Esophagus muscularis mucosa (tissue), 3 donors: ENCODE measurements at regions not wholly inside any gene's neighbourhood (a gene's known extent, or its start where the extent isn't known, plus 50 kb on each side); places are given as distances from the start of the nearest gene placed in this dataset.

ENCODE experiments used
- EP300 ChIP-seq: sonication (generic); formaldehyde crosslinking; IDR thresholded peaks from one replicate; pipeline ENCODE4 v1.6.1; 2017; ENCODE audit warnings: antibody characterized with exemption
- TF ChIP-seq, protein P1 (sequence below), 3 experiments: fragments of 200-600 bp in 2 of 3; fragments of 450-650 bp in 1 of 3; sonication (generic) in 2 of 3; IDR thresholded peaks; one replicate each; pipeline ENCODE4 v1.5.1; 2017 to 2019; ENCODE audit warnings: antibody characterized with exemption in 3 of 3, mild to moderate bottlenecking in 2 of 3, moderate library complexity in 1 of 3

DNA sequence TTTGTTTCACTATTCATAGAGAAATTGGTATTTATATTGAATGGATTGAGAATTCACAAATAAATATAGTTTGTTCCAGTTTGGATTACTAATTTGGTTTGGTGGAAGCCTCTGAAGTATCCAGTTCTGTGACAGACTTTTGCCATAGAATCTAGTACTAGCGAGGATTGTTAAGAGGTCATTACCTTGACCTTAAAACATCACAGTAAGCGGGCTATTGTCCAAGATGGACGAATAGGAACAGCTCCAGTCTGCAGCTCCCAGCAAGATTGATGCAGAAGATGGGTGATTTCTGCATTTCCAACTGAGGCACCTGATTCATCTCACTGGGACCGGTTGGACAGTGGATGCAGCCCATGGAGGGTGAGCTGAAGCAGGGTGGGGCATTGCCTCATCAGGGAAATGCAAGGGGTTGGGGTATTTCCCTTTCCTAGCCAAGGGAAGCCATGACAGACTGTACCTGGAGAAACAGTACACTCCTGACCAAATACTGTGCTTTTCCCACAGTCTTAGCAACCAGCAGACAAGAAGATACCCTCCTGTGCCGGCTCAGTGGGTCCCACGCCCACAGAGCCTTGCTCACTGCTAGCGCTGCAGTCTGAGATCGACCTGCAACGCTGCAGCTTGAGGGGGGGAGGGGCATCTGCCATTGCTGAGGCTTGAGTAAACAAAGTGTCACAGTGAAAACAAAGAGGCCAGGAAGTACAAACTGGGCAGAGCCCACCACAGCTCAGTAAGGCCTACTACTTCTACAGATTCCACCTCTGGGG is 66.4 kb upstream of the NEDD9 start:
- no peak for TF ChIP-seq EP300
- TF ChIP-seq, protein P1, sequence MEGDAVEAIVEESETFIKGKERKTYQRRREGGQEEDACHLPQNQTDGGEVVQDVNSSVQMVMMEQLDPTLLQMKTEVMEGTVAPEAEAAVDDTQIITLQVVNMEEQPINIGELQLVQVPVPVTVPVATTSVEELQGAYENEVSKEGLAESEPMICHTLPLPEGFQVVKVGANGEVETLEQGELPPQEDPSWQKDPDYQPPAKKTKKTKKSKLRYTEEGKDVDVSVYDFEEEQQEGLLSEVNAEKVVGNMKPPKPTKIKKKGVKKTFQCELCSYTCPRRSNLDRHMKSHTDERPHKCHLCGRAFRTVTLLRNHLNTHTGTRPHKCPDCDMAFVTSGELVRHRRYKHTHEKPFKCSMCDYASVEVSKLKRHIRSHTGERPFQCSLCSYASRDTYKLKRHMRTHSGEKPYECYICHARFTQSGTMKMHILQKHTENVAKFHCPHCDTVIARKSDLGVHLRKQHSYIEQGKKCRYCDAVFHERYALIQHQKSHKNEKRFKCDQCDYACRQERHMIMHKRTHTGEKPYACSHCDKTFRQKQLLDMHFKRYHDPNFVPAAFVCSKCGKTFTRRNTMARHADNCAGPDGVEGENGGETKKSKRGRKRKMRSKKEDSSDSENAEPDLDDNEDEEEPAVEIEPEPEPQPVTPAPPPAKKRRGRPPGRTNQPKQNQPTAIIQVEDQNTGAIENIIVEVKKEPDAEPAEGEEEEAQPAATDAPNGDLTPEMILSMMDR (IDR thresholded peaks at IDR 0.05) = no peak
